ENCODE measurements at regions not wholly inside any gene's neighbourhood (a gene's known extent, or its start where the extent isn't known, plus 50 kb on each side); places are given as distances from the start of the nearest gene placed in this dataset.
"Not testable (repeated sequence)": the region's sequence is repeated elsewhere in the genome, so short reads cannot be mapped to it uniquely, and the experiment has no call there.

DNA sequence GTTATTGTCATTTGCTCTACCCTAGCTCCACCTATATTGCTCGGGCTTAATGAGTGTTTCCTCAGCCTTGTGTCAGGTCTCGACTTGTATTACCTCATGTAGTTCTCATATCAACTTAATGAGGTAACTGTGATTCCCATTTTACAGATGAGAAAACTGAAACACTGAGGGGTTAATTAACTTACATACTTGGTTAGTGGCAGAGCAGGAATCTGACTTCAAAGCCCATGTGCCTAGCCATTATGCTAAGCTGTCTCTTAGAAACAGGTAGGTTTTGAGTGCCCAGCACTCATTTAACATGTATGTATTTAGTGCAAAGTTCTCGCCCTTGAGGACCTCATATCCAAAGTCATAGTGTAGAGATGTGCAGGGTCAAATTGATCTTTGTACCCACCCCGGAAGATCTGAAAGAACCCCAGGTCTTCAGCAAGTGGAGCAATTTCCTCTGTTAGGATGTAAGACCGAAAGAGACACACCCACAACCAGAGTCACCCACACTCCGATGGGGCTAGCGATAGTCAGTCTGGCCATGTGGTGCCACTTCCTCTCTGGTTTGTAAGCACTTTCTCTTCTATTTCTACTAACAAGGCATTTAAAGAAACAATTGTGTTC is 121.0 kb upstream of the SLC39A10 start:
- DNase-seq (ENCODE audit: low spot score), result no peak

GRCh38 chr2:195534971-195535370 is 122.1 kb upstream of the SLC39A10 start:
- DNase-seq (ENCODE audit: low spot score), result no peak

- DNase-seq (ENCODE audit: low spot score), result no peak
Observed at GRCh38 chr2:195533771-195534642, 123.0 kb upstream of the SLC39A10 start.

- DNase-seq (ENCODE audit: low spot score), result peak; percentile 18
Observed at GRCh38 chr2:195532628-195533271, 124.3 kb upstream of the SLC39A10 start.

- no peak for DNase-seq (ENCODE audit: low spot score)
Observed at GRCh38 chr2:195532255-195532627, 124.8 kb upstream of the SLC39A10 start.

DNA sequence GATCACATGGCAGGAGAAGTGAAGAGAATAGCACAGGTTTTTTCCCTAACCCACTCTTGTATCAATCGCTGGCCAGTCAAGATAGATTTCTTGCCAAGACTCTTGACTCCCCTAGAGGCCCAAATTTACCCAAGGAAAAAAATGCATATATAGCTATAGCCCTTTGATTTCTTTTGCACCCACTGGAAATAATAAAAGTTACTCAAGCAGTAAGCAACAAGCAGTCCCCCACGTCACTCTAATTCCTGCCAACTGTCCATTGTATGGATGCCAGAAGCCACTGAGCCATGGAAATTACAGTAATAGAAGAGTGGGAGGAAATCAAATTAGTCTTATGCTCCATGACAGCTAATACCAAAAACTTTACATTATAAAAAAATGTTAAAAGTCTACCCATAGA is 125.3 kb upstream of the SLC39A10 start:
- no peak for DNase-seq (ENCODE audit: low spot score)

GRCh38 chr2:195523242-195523641 is 133.8 kb upstream of the SLC39A10 start:
- DNase-seq (ENCODE audit: low spot score), result not testable (repeated sequence)

DNA sequence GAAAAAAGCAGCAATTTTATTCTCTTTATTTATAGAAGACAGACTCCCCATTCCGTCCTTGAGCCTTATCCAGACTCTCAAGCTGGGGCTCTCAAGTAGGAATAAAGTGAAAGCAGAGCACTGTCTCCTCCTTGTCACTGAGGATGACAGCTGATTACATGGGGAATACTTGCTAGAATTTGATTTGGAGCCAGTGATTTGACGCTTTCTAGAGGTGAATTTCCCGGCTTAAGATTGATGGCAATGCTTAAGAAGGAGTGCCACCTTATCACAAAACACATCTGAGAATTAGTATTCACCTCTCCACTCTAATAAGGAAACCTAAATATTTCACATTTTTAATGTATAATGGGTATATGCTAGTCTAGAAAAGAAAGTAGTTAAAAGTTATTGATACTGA is 135.4 kb upstream of the SLC39A10 start:
- DNase-seq (ENCODE audit: low spot score), result no peak

GRCh38 chr2:195520671-195521155 is 136.3 kb upstream of the SLC39A10 start:
- DNase-seq (ENCODE audit: low spot score), result no peak

DNA sequence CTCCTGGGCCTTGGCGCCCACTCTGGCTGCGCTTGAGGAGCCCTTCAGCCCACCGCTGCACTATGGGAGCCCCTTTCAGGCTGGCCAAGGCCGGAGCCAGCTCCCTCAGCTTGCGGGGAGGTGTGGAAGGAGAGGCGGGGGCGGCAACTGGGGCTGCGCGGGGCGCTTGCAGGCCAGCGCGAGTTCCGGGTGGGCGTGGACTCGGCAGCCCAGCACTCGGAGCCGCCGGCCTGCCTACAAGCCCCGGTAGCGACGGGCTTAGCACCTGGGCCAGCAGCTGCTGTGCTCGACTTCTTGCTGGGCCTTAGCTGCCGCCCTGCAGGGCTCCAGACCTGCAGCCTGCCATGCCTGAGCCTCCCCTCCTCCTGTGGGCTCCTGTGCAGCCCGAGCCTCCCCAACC is 141.5 kb upstream of the SLC39A10 start:
- no peak for DNase-seq (ENCODE audit: low spot score)

- no peak for DNase-seq (ENCODE audit: low spot score)
Observed at GRCh38 chr2:195514365-195514764, 142.7 kb upstream of the SLC39A10 start.

DNA sequence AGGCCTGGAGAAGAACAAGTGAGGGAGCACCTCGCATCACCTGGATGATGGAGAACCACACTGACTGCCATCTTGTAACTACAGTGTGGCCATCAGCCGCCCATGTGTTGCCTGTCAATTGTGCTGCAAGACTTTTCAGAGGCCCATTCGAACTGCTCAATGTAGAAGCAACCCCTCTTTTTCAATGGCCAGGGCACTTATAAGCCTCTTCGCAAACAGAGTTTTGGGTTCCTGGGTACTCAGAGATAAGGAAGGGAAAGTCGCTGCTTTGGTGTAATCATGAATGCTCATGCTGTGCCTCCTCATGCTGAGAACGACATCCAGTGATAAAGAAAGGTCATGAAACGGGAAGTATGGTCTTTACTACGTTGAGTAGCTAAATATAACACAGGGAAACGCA is 143.9 kb upstream of the SLC39A10 start:
- DNase-seq (ENCODE audit: low spot score), result no peak

DNA sequence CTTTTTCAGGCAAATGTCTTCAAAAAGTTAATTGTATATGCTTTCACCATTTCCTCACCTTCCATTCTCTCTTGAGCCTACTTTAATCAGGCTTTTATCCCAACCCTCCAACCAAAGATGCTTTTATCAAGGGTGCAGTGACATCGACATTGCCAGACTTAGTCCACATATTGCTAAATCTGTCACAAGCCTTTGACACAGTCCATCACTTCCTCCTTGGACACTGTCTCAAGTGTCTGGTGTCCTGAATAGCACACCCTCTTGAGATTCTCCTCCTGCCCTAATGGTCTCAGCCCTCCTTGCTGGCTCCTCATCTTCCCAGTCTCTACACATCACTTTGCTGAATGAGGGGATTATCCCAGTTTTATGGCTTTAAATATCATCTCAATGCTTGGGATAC is 147.5 kb upstream of the SLC39A10 start:
- DNase-seq (ENCODE audit: low spot score), result no peak

GRCh38 chr2:195508139-195508455 is 148.9 kb upstream of the SLC39A10 start:
- no peak for DNase-seq (ENCODE audit: low spot score)

DNA sequence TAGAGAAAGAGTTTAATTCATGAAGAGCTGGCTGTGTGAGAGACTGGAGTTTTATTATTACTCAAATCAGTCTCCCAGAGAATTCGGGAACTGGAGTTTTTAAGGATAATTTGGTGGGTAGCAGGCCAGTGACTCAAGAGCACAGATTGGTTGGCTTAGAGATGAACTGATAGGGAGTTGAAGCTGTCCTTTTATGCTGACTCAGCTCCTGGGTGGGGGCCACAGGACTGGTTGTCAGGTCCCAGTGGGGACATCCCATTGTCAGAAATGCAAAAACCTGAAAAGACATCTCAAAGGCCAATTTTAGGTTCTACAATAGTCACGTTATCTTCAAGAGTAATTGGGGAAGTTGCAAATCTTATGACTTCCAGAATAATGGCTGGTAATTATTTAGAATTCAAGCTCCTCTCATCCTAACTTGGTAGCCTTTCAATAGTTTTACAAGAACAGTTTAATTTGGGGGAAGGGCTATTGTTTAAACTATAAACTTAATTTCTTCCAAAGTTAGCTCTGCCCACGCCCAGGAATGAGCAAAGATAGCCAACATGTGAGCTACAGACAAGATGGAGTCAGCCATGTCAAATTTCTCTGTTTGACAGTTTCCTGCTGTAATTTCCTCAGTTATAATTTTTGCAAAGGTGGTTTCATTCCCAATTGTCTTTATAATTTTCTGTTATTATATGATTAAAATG is 149.4 kb upstream of the SLC39A10 start:
- DNase-seq (ENCODE audit: low spot score), result no peak

DNA sequence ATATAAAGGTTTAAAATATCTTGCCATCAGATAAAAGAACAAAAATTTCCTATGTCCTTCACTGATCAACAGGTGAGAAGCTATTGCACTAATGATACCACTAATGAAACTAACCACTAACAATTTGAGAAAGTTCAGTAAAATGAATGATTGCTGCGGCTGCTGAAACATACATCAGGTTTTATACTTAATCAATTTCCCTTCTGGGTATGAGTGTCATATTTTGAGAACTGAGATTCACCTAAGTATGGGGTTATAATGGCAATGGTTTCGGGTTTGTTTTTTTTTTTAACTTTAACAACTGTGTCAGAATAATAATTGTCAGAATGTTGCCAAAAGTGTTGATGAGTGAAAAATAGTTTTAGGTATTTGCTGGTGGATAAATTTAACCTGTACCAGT is 151.3 kb upstream of the SLC39A10 start:
- DNase-seq (ENCODE audit: low spot score), result no peak

DNA sequence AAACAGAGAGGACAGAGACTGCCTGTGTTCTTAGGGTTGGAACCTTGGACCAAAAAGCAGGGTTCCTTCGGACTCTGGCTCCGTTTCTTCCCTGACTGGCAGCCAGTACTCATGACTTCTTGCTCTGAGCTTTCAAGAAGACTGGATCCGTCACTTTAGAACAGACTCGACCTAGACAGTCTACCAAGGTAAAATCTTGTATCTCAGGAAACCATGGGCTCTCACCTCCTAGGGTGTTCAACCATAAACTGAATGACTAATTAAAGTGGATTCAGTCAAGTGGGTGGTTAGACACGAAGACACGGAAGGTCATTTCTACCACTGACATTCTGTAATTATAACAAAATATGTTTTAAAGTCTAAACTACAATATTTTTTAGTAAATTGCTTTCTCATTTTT is 153.8 kb upstream of the SLC39A10 start:
- DNase-seq (ENCODE audit: low spot score), result no peak

GRCh38 chr2:195501746-195502145 is 155.3 kb upstream of the SLC39A10 start:
- no peak for DNase-seq (ENCODE audit: low spot score)

GRCh38 chr2:195500879-195501278 is 156.1 kb upstream of the SLC39A10 start:
- DNase-seq (ENCODE audit: low spot score), result no peak

- no peak for DNase-seq (ENCODE audit: low spot score)
Observed at GRCh38 chr2:195498839-195499490, 158.1 kb upstream of the SLC39A10 start.

- no peak for DNase-seq (ENCODE audit: low spot score)
Observed at GRCh38 chr2:195498176-195498575, 158.8 kb upstream of the SLC39A10 start.

- no peak for DNase-seq (ENCODE audit: low spot score)
Observed at GRCh38 chr2:195496991-195497390, 160.0 kb upstream of the SLC39A10 start.
